ENCODE measurements at regions not wholly inside any gene's neighbourhood (a gene's known extent, or its start where the extent isn't known, plus 50 kb on each side); places are given as distances from the start of the nearest gene placed in this dataset.
A peak's percentile ranks its signal among the peaks of the same experiment; 100 is the strongest.

GRCh38 chr9:11469745-11470144 is 856.9 kb upstream of the PTPRD start:
- no peak for DNase-seq
- H3K4me1 ChIP-seq (ENCODE audit: control insufficient read depth in 1 of 2, insufficient read depth in 2 of 2, low read length in 2 of 2): no peaks in the 10 kb centered on the region
- no peak overlapping the region for H3K4me3 ChIP-seq (ENCODE audit: low read length in 2 of 2)
- H3K27me3 ChIP-seq (ENCODE audit: control insufficient read depth in 1 of 2, insufficient read depth in 2 of 2, low read length in 1 of 2): no peaks in the 10 kb centered on the region
- no peaks in the 10 kb centered on the region for H3K36me3 ChIP-seq (ENCODE audit: control insufficient read depth in 1 of 2, insufficient read depth in 2 of 2, low read length in 1 of 2)
- no peaks in the 10 kb centered on the region for H3K9me3 ChIP-seq (ENCODE audit: control insufficient read depth, low read length)
- no peak overlapping the region for H3K27ac ChIP-seq (ENCODE audit: low read depth in 1 of 2, low read length in 2 of 2)
- intact Hi-C loops (cut with DNase I): no loop called here
- ATAC-seq (ENCODE audit: low FRiP score): no peak
- 93% methylated on average over 1 of the region's 1 CpG for WGBS, 2 donors

GRCh38 chr9:11471321-11471720 is 858.5 kb upstream of the PTPRD start:
- DNase-seq (no peak), ATAC-seq (ENCODE audit: low FRiP score) (peak; percentile 15)
- H3K4me3 ChIP-seq (ENCODE audit: low read length in 2 of 2): no peak overlapping the region
- no peaks in the 10 kb centered on the region for H3K27me3 ChIP-seq (ENCODE audit: control insufficient read depth in 1 of 2, insufficient read depth in 2 of 2, low read length in 1 of 2)
- no peaks in the 10 kb centered on the region for H3K9me3 ChIP-seq (ENCODE audit: control insufficient read depth, low read length)
- intact Hi-C loops (cut with DNase I): no loop called here
- H3K36me3 ChIP-seq (ENCODE audit: control insufficient read depth in 1 of 2, insufficient read depth in 2 of 2, low read length in 1 of 2): no peaks in the 10 kb centered on the region
- H3K4me1 ChIP-seq (ENCODE audit: control insufficient read depth in 1 of 2, insufficient read depth in 2 of 2, low read length in 2 of 2): no peaks in the 10 kb centered on the region
- 90 to 91% methylated on average over 9 of the region's 9 CpGs for WGBS, 2 donors
- no peak overlapping the region for H3K27ac ChIP-seq (ENCODE audit: low read depth in 1 of 2, low read length in 2 of 2)

- H3K27me3 ChIP-seq (ENCODE audit: control insufficient read depth in 1 of 2, insufficient read depth in 2 of 2, low read length in 1 of 2): no peaks in the 10 kb centered on the region
- no peaks in the 10 kb centered on the region for H3K36me3 ChIP-seq (ENCODE audit: control insufficient read depth in 1 of 2, insufficient read depth in 2 of 2, low read length in 1 of 2)
- H3K4me3 ChIP-seq (ENCODE audit: low read length in 2 of 2): no peak overlapping the region
- DNase-seq: no peak
- H3K4me1 ChIP-seq (ENCODE audit: control insufficient read depth in 1 of 2, insufficient read depth in 2 of 2, low read length in 2 of 2): no peaks in the 10 kb centered on the region
- no peak overlapping the region for H3K27ac ChIP-seq (ENCODE audit: low read depth in 1 of 2, low read length in 2 of 2)
- intact Hi-C loops (cut with DNase I): no loop called here
- peaks cover 4% of the 10 kb centered on the region for H3K9me3 ChIP-seq (ENCODE audit: control insufficient read depth, low read length)
- ATAC-seq (ENCODE audit: low FRiP score): no peak
- 84 to 89% methylated on average over 9 of the region's 9 CpGs for WGBS, 2 donors
These were observed 888.0 kb upstream of the PTPRD start for GRCh38 chr9:11500780-11501179.

GRCh38 chr9:11506980-11507379 is 894.2 kb upstream of the PTPRD start:
- Histone ChIP-seq H3K36me3 (ENCODE audit: control insufficient read depth in 1 of 2, insufficient read depth in 2 of 2, low read length in 1 of 2) (no peaks in the 10 kb centered on the region), H3K9me3 (ENCODE audit: control insufficient read depth, low read length) (peaks cover 4% of the 10 kb centered on the region), H3K27me3 (ENCODE audit: control insufficient read depth in 1 of 2, insufficient read depth in 2 of 2, low read length in 1 of 2) (no peaks in the 10 kb centered on the region), H3K27ac (ENCODE audit: low read depth in 1 of 2, low read length in 2 of 2) (no peak overlapping the region), H3K4me1 (ENCODE audit: control insufficient read depth in 1 of 2, insufficient read depth in 2 of 2, low read length in 2 of 2) (no peaks in the 10 kb centered on the region), H3K4me3 (ENCODE audit: low read length in 2 of 2) (no peak overlapping the region)
- intact Hi-C loops (cut with DNase I): no loop called here
- ATAC-seq (ENCODE audit: low FRiP score) (no peak), DNase-seq (no peak)
- WGBS, 2 donors: 80 to 81% methylated on average over 2 of the region's 2 CpGs

GRCh38 chr9:11537566-11537965 is 924.8 kb upstream of the PTPRD start:
- intact Hi-C loops (cut with DNase I): no loop called here
- no peak for DNase-seq
- no peaks in the 10 kb centered on the region for H3K4me1 ChIP-seq (ENCODE audit: control insufficient read depth in 1 of 2, insufficient read depth in 2 of 2, low read length in 2 of 2)
- no peaks in the 10 kb centered on the region for H3K9me3 ChIP-seq (ENCODE audit: control insufficient read depth, low read length)
- H3K4me3 ChIP-seq (ENCODE audit: low read length in 2 of 2): no peak overlapping the region
- no peak overlapping the region for H3K27ac ChIP-seq (ENCODE audit: low read depth in 1 of 2, low read length in 2 of 2)
- H3K36me3 ChIP-seq (ENCODE audit: control insufficient read depth in 1 of 2, insufficient read depth in 2 of 2, low read length in 1 of 2): no peaks in the 10 kb centered on the region
- ATAC-seq (ENCODE audit: low FRiP score): no peak
- no peaks in the 10 kb centered on the region for H3K27me3 ChIP-seq (ENCODE audit: control insufficient read depth in 1 of 2, insufficient read depth in 2 of 2, low read length in 1 of 2)

GRCh38 chr9:11542781-11543180 is 930.0 kb upstream of the PTPRD start:
- H3K9me3 ChIP-seq (ENCODE audit: control insufficient read depth, low read length): no peaks in the 10 kb centered on the region
- intact Hi-C loops (cut with DNase I): no loop called here
- no peak for DNase-seq

GRCh38 chr9:11546231-11546630 is 933.4 kb upstream of the PTPRD start:
- intact Hi-C loops (cut with DNase I): no loop called here
- no peak for DNase-seq
- Histone ChIP-seq H3K9me3 (ENCODE audit: control insufficient read depth, low read length) (no peaks in the 10 kb centered on the region), H3K4me1 (ENCODE audit: control insufficient read depth in 1 of 2, insufficient read depth in 2 of 2, low read length in 2 of 2) (no peaks in the 10 kb centered on the region), H3K4me3 (ENCODE audit: low read length in 2 of 2) (no peak overlapping the region), H3K27me3 (ENCODE audit: control insufficient read depth in 1 of 2, insufficient read depth in 2 of 2, low read length in 1 of 2) (no peaks in the 10 kb centered on the region), H3K36me3 (ENCODE audit: control insufficient read depth in 1 of 2, insufficient read depth in 2 of 2, low read length in 1 of 2) (no peaks in the 10 kb centered on the region), H3K27ac (ENCODE audit: low read depth in 1 of 2, low read length in 2 of 2) (no peak overlapping the region)
- WGBS, 2 donors: 54 to 56% methylated on average over 3 of the region's 3 CpGs
- ATAC-seq (ENCODE audit: low FRiP score): no peak

More at GRCh38 chr9:11542781-11543180, 930.0 kb upstream of the PTPRD start:
- Histone ChIP-seq H3K27me3 (ENCODE audit: control insufficient read depth in 1 of 2, insufficient read depth in 2 of 2, low read length in 1 of 2) (no peaks in the 10 kb centered on the region), H3K4me3 (ENCODE audit: low read length in 2 of 2) (no peak overlapping the region), H3K36me3 (ENCODE audit: control insufficient read depth in 1 of 2, insufficient read depth in 2 of 2, low read length in 1 of 2) (no peaks in the 10 kb centered on the region), H3K27ac (ENCODE audit: low read depth in 1 of 2, low read length in 2 of 2) (no peak overlapping the region), H3K4me1 (ENCODE audit: control insufficient read depth in 1 of 2, insufficient read depth in 2 of 2, low read length in 2 of 2) (no peaks in the 10 kb centered on the region)
- no peak for ATAC-seq (ENCODE audit: low FRiP score)

GRCh38 chr9:11549311-11549794 is 936.6 kb upstream of the PTPRD start:
- no peak for ATAC-seq (ENCODE audit: low FRiP score)
- 92% methylated on average over 7 of the region's 7 CpGs for WGBS, 2 donors
- Histone ChIP-seq H3K4me3 (ENCODE audit: low read length in 2 of 2) (no peak overlapping the region), H3K9me3 (ENCODE audit: control insufficient read depth, low read length) (no peaks in the 10 kb centered on the region), H3K27ac (ENCODE audit: low read depth in 1 of 2, low read length in 2 of 2) (no peak overlapping the region), H3K27me3 (ENCODE audit: control insufficient read depth in 1 of 2, insufficient read depth in 2 of 2, low read length in 1 of 2) (no peaks in the 10 kb centered on the region), H3K36me3 (ENCODE audit: control insufficient read depth in 1 of 2, insufficient read depth in 2 of 2, low read length in 1 of 2) (no peaks in the 10 kb centered on the region), H3K4me1 (ENCODE audit: control insufficient read depth in 1 of 2, insufficient read depth in 2 of 2, low read length in 2 of 2) (no peaks in the 10 kb centered on the region)
- DNase-seq: no peak
- intact Hi-C loops (cut with DNase I): no loop called here

GRCh38 chr9:11551106-11551505 is 938.3 kb upstream of the PTPRD start:
- no peaks in the 10 kb centered on the region for H3K4me1 ChIP-seq (ENCODE audit: control insufficient read depth in 1 of 2, insufficient read depth in 2 of 2, low read length in 2 of 2)
- no peaks in the 10 kb centered on the region for H3K9me3 ChIP-seq (ENCODE audit: control insufficient read depth, low read length)
- intact Hi-C loops (cut with DNase I): no loop called here
- H3K36me3 ChIP-seq (ENCODE audit: control insufficient read depth in 1 of 2, insufficient read depth in 2 of 2, low read length in 1 of 2): no peaks in the 10 kb centered on the region
- ATAC-seq (ENCODE audit: low FRiP score): no peak
- H3K27me3 ChIP-seq (ENCODE audit: control insufficient read depth in 1 of 2, insufficient read depth in 2 of 2, low read length in 1 of 2): no peaks in the 10 kb centered on the region
- no peak overlapping the region for H3K27ac ChIP-seq (ENCODE audit: low read depth in 1 of 2, low read length in 2 of 2)
- DNase-seq: no peak
- no peak overlapping the region for H3K4me3 ChIP-seq (ENCODE audit: low read length in 2 of 2)
